ENCODE measurements at regions not wholly inside any gene's neighbourhood (a gene's known extent, or its start where the extent isn't known, plus 50 kb on each side); places are given as distances from the start of the nearest gene placed in this dataset.

- Mint-ChIP-seq H3K4me3 (no peak overlapping the region), H3K9me3 (no peaks in the 10 kb centered on the region), H3K4me1 (no peaks in the 10 kb centered on the region), H3K36me3 (no peaks in the 10 kb centered on the region), H3K27me3 (ENCODE audit: low read depth) (no peaks in the 10 kb centered on the region), H3K27ac (no peak overlapping the region)
- CTCF ChIA-PET: interaction anchor here (1.2 kb wide), 1 partner anchor 250 kb away, joined by 4 read pairs; no protein-coding TSS in a partner anchor
- ATAC-seq (no peak), DNase-seq (ENCODE audit: low spot score) (no peak)
- TF ChIP-seq TCF7 (CRISPR knock-in tag; IDR thresholded peaks at IDR 0.05; ENCODE audit: low read depth) (no peak), ZNF138 (CRISPR knock-in tag; conservative IDR thresholded peaks at IDR 0.05) (no peak), ZBTB43 (CRISPR knock-in tag; IDR thresholded peaks at IDR 0.05) (no peak), E2F1 (CRISPR knock-in tag; IDR thresholded peaks at IDR 0.05) (no peak), FOXJ3 (CRISPR knock-in tag; IDR thresholded peaks at IDR 0.05; ENCODE audit: borderline replicate concordance) (no peak), OVOL2 (CRISPR knock-in tag; IDR thresholded peaks at IDR 0.05; ENCODE audit: borderline replicate concordance) (no peak), USF2 (CRISPR knock-in tag; IDR thresholded peaks at IDR 0.05) (no peak)
- POLR2A ChIA-PET: no interaction called here
Measured at GRCh38 chr10:44607116-44607515, 222.2 kb upstream of the CXCL12 start.

GRCh38 chr10:44618910-44619309 lies 234.0 kb upstream of the CXCL12 start:
- H3K9me3 Mint-ChIP-seq: no peaks in the 10 kb centered on the region; the same call in 1 of the 2 replicates
- ChIA-PET POLR2A (no interaction called here), CTCF (no interaction called here)
- H3K27me3 Mint-ChIP-seq (ENCODE audit: low read depth): 0 out of 2 replicates have a peak, but pooled peaks cover 2% of the 10 kb centered on the region
- no peak overlapping the region for H3K27ac Mint-ChIP-seq
- no peak for DNase-seq (ENCODE audit: low spot score)
- no peak for TF ChIP-seq GABPB1 (CRISPR knock-in tag; IDR thresholded peaks at IDR 0.05)
- no peak for TF ChIP-seq OVOL2 (CRISPR knock-in tag; IDR thresholded peaks at IDR 0.05; ENCODE audit: borderline replicate concordance)
- TF ChIP-seq ETV6 (CRISPR knock-in tag; IDR thresholded peaks at IDR 0.05): no peak
- no peak for TF ChIP-seq ZNF396 (CRISPR knock-in tag; IDR thresholded peaks at IDR 0.05; ENCODE audit: borderline replicate concordance)
- TF ChIP-seq ZSCAN18 (CRISPR knock-in tag; IDR thresholded peaks at IDR 0.05): no peak
- TF ChIP-seq ZNF423 (CRISPR knock-in tag; IDR thresholded peaks at IDR 0.05): no peak
- no peak for TF ChIP-seq USF1 (CRISPR knock-in tag; IDR thresholded peaks at IDR 0.05)
- no peak for TF ChIP-seq GTF2I (CRISPR knock-in tag; conservative IDR thresholded peaks at IDR 0.05)
- TF ChIP-seq IRF1 (CRISPR knock-in tag; IDR thresholded peaks at IDR 0.05): no peak
- no peak for TF ChIP-seq NFE2L1 (CRISPR knock-in tag; IDR thresholded peaks at IDR 0.05)
- no peak for TF ChIP-seq HMGA2 (CRISPR knock-in tag; IDR thresholded peaks at IDR 0.05)
- no peak for TF ChIP-seq GRHL2 (CRISPR knock-in tag; IDR thresholded peaks at IDR 0.05; ENCODE audit: insufficient replicate concordance, severe bottlenecking)
- H3K4me3 Mint-ChIP-seq: no peak overlapping the region
- no peak for ATAC-seq
- H3K36me3 Mint-ChIP-seq: no peaks in the 10 kb centered on the region
- H3K4me1 Mint-ChIP-seq: no peaks in the 10 kb centered on the region
